ENCODE measurements at regions not wholly inside any gene's neighbourhood (a gene's known extent, or its start where the extent isn't known, plus 50 kb on each side); places are given as distances from the start of the nearest gene placed in this dataset.
A peak's percentile ranks its signal among the peaks of the same experiment; 100 is the strongest.

GRCh38 chr16:86706726-86707125, 128.4 kb downstream of the FOXL1 start:
- Histone ChIP-seq H3K4me3 (ENCODE audit: low read length in 2 of 2) (no peak overlapping the region), H3K27me3 (ENCODE audit: control insufficient read depth in 2 of 2, insufficient read depth in 1 of 2, low read length in 1 of 2) (no peaks in the 10 kb centered on the region), H3K36me3 (ENCODE audit: control insufficient read depth in 2 of 2, insufficient read depth in 2 of 2, low read length in 1 of 2) (no peaks in the 10 kb centered on the region), H3K4me1 (ENCODE audit: control insufficient read depth in 2 of 2, insufficient read depth in 2 of 2, low read length in 2 of 2) (no peaks in the 10 kb centered on the region), H3K9me3 (ENCODE audit: control insufficient read depth in 2 of 2, insufficient read depth in 1 of 2, low read length in 1 of 2) (peaks cover 0 to 3% of the 10 kb centered on the region in 2 donors), H3K27ac (ENCODE audit: low read depth in 1 of 2, low read length in 1 of 2) (no peak overlapping the region)
- 97% methylated on average over 7 of the region's 7 CpGs for WGBS
- DNase-seq (ENCODE audit: low read depth in 6 of 9, low spot score in 9 of 9): no peak

- Histone ChIP-seq H3K27ac (ENCODE audit: low read depth in 1 of 2, low read length in 1 of 2) (no peak overlapping the region), H3K4me3 (ENCODE audit: low read length in 2 of 2) (no peak overlapping the region), H3K9me3 (ENCODE audit: control insufficient read depth in 2 of 2, insufficient read depth in 1 of 2, low read length in 1 of 2) (peaks cover 0 to 3% of the 10 kb centered on the region in 2 donors), H3K36me3 (ENCODE audit: control insufficient read depth in 2 of 2, insufficient read depth in 2 of 2, low read length in 1 of 2) (no peaks in the 10 kb centered on the region), H3K4me1 (ENCODE audit: control insufficient read depth in 2 of 2, insufficient read depth in 2 of 2, low read length in 2 of 2) (no peaks in the 10 kb centered on the region), H3K27me3 (ENCODE audit: control insufficient read depth in 2 of 2, insufficient read depth in 1 of 2, low read length in 1 of 2) (no peaks in the 10 kb centered on the region)
- DNase-seq (ENCODE audit: low read depth in 6 of 9, low spot score in 9 of 9): peak in 1 of 9 donors; percentile 15
- WGBS: 94% methylated on average over 18 of the region's 18 CpGs
These were observed 128.8 kb downstream of the FOXL1 start for GRCh38 chr16:86707171-86707570.

- no peak for DNase-seq (ENCODE audit: low read depth in 6 of 9, low spot score in 9 of 9)
- Histone ChIP-seq H3K4me3 (ENCODE audit: low read length in 2 of 2) (no peak overlapping the region), H3K27ac (ENCODE audit: low read depth in 1 of 2, low read length in 1 of 2) (no peak overlapping the region), H3K27me3 (ENCODE audit: control insufficient read depth in 2 of 2, insufficient read depth in 1 of 2, low read length in 1 of 2) (no peaks in the 10 kb centered on the region), H3K4me1 (ENCODE audit: control insufficient read depth in 2 of 2, insufficient read depth in 2 of 2, low read length in 2 of 2) (no peaks in the 10 kb centered on the region), H3K36me3 (ENCODE audit: control insufficient read depth in 2 of 2, insufficient read depth in 2 of 2, low read length in 1 of 2) (no peaks in the 10 kb centered on the region), H3K9me3 (ENCODE audit: control insufficient read depth in 2 of 2, insufficient read depth in 1 of 2, low read length in 1 of 2) (peaks cover 0 to 3% of the 10 kb centered on the region in 2 donors)
- WGBS: 91% methylated on average over 20 of the region's 20 CpGs
These were observed 129.2 kb downstream of the FOXL1 start for GRCh38 chr16:86707581-86707980.

- H3K4me1 ChIP-seq (ENCODE audit: control insufficient read depth in 2 of 2, insufficient read depth in 2 of 2, low read length in 2 of 2): no peaks in the 10 kb centered on the region
- no peak for DNase-seq (ENCODE audit: low read depth in 6 of 9, low spot score in 9 of 9)
- H3K9me3 ChIP-seq (ENCODE audit: control insufficient read depth in 2 of 2, insufficient read depth in 1 of 2, low read length in 1 of 2): peaks cover 0 to 3% of the 10 kb centered on the region in 2 donors
- no peaks in the 10 kb centered on the region for H3K36me3 ChIP-seq (ENCODE audit: control insufficient read depth in 2 of 2, insufficient read depth in 2 of 2, low read length in 1 of 2)
- H3K27me3 ChIP-seq (ENCODE audit: control insufficient read depth in 2 of 2, insufficient read depth in 1 of 2, low read length in 1 of 2): no peaks in the 10 kb centered on the region
- no peak overlapping the region for H3K27ac ChIP-seq (ENCODE audit: low read depth in 1 of 2, low read length in 1 of 2)
- H3K4me3 ChIP-seq (ENCODE audit: low read length in 2 of 2): no peak overlapping the region
- 88% methylated on average over 11 of the region's 11 CpGs for WGBS
These were observed 130.1 kb downstream of the FOXL1 start for GRCh38 chr16:86708431-86708830.

GRCh38 chr16:86709103-86709502, 130.8 kb downstream of the FOXL1 start:
- H3K27ac ChIP-seq (ENCODE audit: low read depth in 1 of 2, low read length in 1 of 2): no peak overlapping the region
- DNase-seq (ENCODE audit: low read depth in 6 of 9, low spot score in 9 of 9): no peak
- peaks cover 0 to 3% of the 10 kb centered on the region in 2 donors for H3K9me3 ChIP-seq (ENCODE audit: control insufficient read depth in 2 of 2, insufficient read depth in 1 of 2, low read length in 1 of 2)
- H3K4me3 ChIP-seq (ENCODE audit: low read length in 2 of 2): no peak overlapping the region
- H3K4me1 ChIP-seq (ENCODE audit: control insufficient read depth in 2 of 2, insufficient read depth in 2 of 2, low read length in 2 of 2): no peaks in the 10 kb centered on the region
- no peaks in the 10 kb centered on the region for H3K36me3 ChIP-seq (ENCODE audit: control insufficient read depth in 2 of 2, insufficient read depth in 2 of 2, low read length in 1 of 2)
- 90% methylated on average over 3 of the region's 3 CpGs for WGBS
- H3K27me3 ChIP-seq (ENCODE audit: control insufficient read depth in 2 of 2, insufficient read depth in 1 of 2, low read length in 1 of 2): no peaks in the 10 kb centered on the region

- H3K4me1 ChIP-seq (ENCODE audit: control insufficient read depth in 2 of 2, insufficient read depth in 2 of 2, low read length in 2 of 2): no peaks in the 10 kb centered on the region
- WGBS: 95% methylated on average over 31 of the region's 31 CpGs
- H3K9me3 ChIP-seq (ENCODE audit: control insufficient read depth in 2 of 2, insufficient read depth in 1 of 2, low read length in 1 of 2): peaks cover 0 to 3% of the 10 kb centered on the region in 2 donors
- H3K36me3 ChIP-seq (ENCODE audit: control insufficient read depth in 2 of 2, insufficient read depth in 2 of 2, low read length in 1 of 2): no peaks in the 10 kb centered on the region
- DNase-seq (ENCODE audit: low read depth in 6 of 9, low spot score in 9 of 9): no peak
- no peak overlapping the region for H3K27ac ChIP-seq (ENCODE audit: low read depth in 1 of 2, low read length in 1 of 2)
- H3K27me3 ChIP-seq (ENCODE audit: control insufficient read depth in 2 of 2, insufficient read depth in 1 of 2, low read length in 1 of 2): no peaks in the 10 kb centered on the region
- H3K4me3 ChIP-seq (ENCODE audit: low read length in 2 of 2): no peak overlapping the region
These were observed 131.7 kb downstream of the FOXL1 start for GRCh38 chr16:86709902-86710601.

GRCh38 chr16:86710602-86710950, 132.2 kb downstream of the FOXL1 start:
- Histone ChIP-seq H3K9me3 (ENCODE audit: control insufficient read depth in 2 of 2, insufficient read depth in 1 of 2, low read length in 1 of 2) (peaks cover 0 to 3% of the 10 kb centered on the region in 2 donors), H3K36me3 (ENCODE audit: control insufficient read depth in 2 of 2, insufficient read depth in 2 of 2, low read length in 1 of 2) (no peaks in the 10 kb centered on the region), H3K4me3 (ENCODE audit: low read length in 2 of 2) (no peak overlapping the region), H3K27me3 (ENCODE audit: control insufficient read depth in 2 of 2, insufficient read depth in 1 of 2, low read length in 1 of 2) (no peaks in the 10 kb centered on the region), H3K27ac (ENCODE audit: low read depth in 1 of 2, low read length in 1 of 2) (no peak overlapping the region), H3K4me1 (ENCODE audit: control insufficient read depth in 2 of 2, insufficient read depth in 2 of 2, low read length in 2 of 2) (no peaks in the 10 kb centered on the region)
- no peak for DNase-seq (ENCODE audit: low read depth in 6 of 9, low spot score in 9 of 9)
- 83% methylated on average over 8 of the region's 8 CpGs for WGBS

- no peaks in the 10 kb centered on the region for H3K27me3 ChIP-seq (ENCODE audit: control insufficient read depth in 2 of 2, insufficient read depth in 1 of 2, low read length in 1 of 2)
- H3K4me1 ChIP-seq (ENCODE audit: control insufficient read depth in 2 of 2, insufficient read depth in 2 of 2, low read length in 2 of 2): no peaks in the 10 kb centered on the region
- H3K9me3 ChIP-seq (ENCODE audit: control insufficient read depth in 2 of 2, insufficient read depth in 1 of 2, low read length in 1 of 2): peaks cover 0 to 2% of the 10 kb centered on the region in 2 donors
- H3K36me3 ChIP-seq (ENCODE audit: control insufficient read depth in 2 of 2, insufficient read depth in 2 of 2, low read length in 1 of 2): no peaks in the 10 kb centered on the region
- WGBS: 95% methylated on average over 18 of the region's 18 CpGs
- no peak overlapping the region for H3K27ac ChIP-seq (ENCODE audit: low read depth in 1 of 2, low read length in 1 of 2)
- H3K4me3 ChIP-seq (ENCODE audit: low read length in 2 of 2): no peak overlapping the region
- no peak for DNase-seq (ENCODE audit: low read depth in 6 of 9, low spot score in 9 of 9)
These were observed 134.0 kb downstream of the FOXL1 start for GRCh38 chr16:86712158-86713009.

GRCh38 chr16:86713021-86713631, 134.8 kb downstream of the FOXL1 start:
- Histone ChIP-seq H3K27ac (ENCODE audit: low read depth in 1 of 2, low read length in 1 of 2) (no peak overlapping the region), H3K9me3 (ENCODE audit: control insufficient read depth in 2 of 2, insufficient read depth in 1 of 2, low read length in 1 of 2) (no peaks in the 10 kb centered on the region), H3K27me3 (ENCODE audit: control insufficient read depth in 2 of 2, insufficient read depth in 1 of 2, low read length in 1 of 2) (no peaks in the 10 kb centered on the region), H3K36me3 (ENCODE audit: control insufficient read depth in 2 of 2, insufficient read depth in 2 of 2, low read length in 1 of 2) (no peaks in the 10 kb centered on the region), H3K4me3 (ENCODE audit: low read length in 2 of 2) (no peak overlapping the region), H3K4me1 (ENCODE audit: control insufficient read depth in 2 of 2, insufficient read depth in 2 of 2, low read length in 2 of 2) (no peaks in the 10 kb centered on the region)
- 90% methylated on average over 25 of the region's 25 CpGs for WGBS
- DNase-seq (ENCODE audit: low read depth in 6 of 9, low spot score in 9 of 9): no peak

Measured in thymus (tissue), 11 donors.